HEK293 (cell line): ENCODE measurements at regions not wholly inside any gene's neighbourhood (a gene's known extent, or its start where the extent isn't known, plus 50 kb on each side); places are given as distances from the start of the nearest gene placed in this dataset.

Experiments
- CTCF ChIA-PET: fragments of 350-600 bp; formaldehyde crosslinking; extraction: SDS; loops from one replicate; lab custom pipeline; 2021; ENCODE audit warnings: antibody characterized with exemption; lab: Yijun Ruan, JAX
- POLR2A ChIA-PET: fragments of 300-600 bp; formaldehyde crosslinking; extraction: SDS; loops from one replicate; lab custom pipeline; 2020; ENCODE audit warnings: antibody characterized with exemption, inconsistent platforms; lab: Yijun Ruan, JAX
- H3K27ac ChIP-seq: fragments of 200-500 bp; sonication (Bioruptor generic); 2 replicates; pipeline ENCODE4 v1.5.1; 2014; ENCODE audit warnings: low read depth, low read length, control low read depth, inconsistent platforms; ENCODE audit errors: extremely low read depth
- H3K36me3 ChIP-seq, 2 experiments: fragments of 200-500 bp in 1 of 2; sonication (Bioruptor generic) in 1 of 2; 1 replicate in 1 of 2; 2 replicates in 1 of 2; pipeline ENCODE4 v1.5.1; 2014 to 2017; ENCODE audit warnings: inconsistent platforms in 2 of 2, low read length in 2 of 2; ENCODE audit not compliant: control insufficient read depth in 2 of 2, insufficient read depth in 1 of 2
- H3K4me1 ChIP-seq: fragments of 200-500 bp; sonication (Bioruptor generic); 2 replicates; pipeline ENCODE4 v1.5.1; 2014; ENCODE audit warnings: mild to moderate bottlenecking, low read length, inconsistent platforms; ENCODE audit not compliant: control insufficient read depth, insufficient read depth
- H3K4me3 ChIP-seq: 2 replicates; pipeline ENCODE4 v1.5.1; 2011; ENCODE audit warnings: low read depth, mild to moderate bottlenecking, control low read depth, low read length, moderate library complexity
- H3K9me3 ChIP-seq: fragments of 200-500 bp; sonication (Bioruptor generic); 2 replicates; pipeline ENCODE4 v1.5.1; 2014; ENCODE audit warnings: low read depth, low read length, inconsistent platforms; ENCODE audit not compliant: control insufficient read depth, insufficient read depth
- HOXC10 ChIP-seq: sonication (generic); formaldehyde crosslinking; IDR thresholded peaks from 2 replicates; pipeline ENCODE4 v1.8.1; 2023; ENCODE audit warnings: mild to moderate bottlenecking, missing genetic modification reagents
- KLF1 ChIP-seq: fragments of 450-650 bp; formaldehyde crosslinking; IDR thresholded peaks from 2 replicates; pipeline ENCODE4 v1.5.1; 2016; ENCODE audit warnings: missing biosample characterization, missing genetic modification characterization
- MZF1 ChIP-seq: fragments of 450-650 bp; formaldehyde crosslinking; IDR thresholded peaks from 2 replicates; pipeline ENCODE4 v1.5.1; 2017; ENCODE audit warnings: missing biosample characterization, missing genetic modification characterization, borderline replicate concordance
- WT1 ChIP-seq: fragments of 450-650 bp; formaldehyde crosslinking; IDR thresholded peaks from 2 replicates; pipeline ENCODE4 v1.5.1; 2016; ENCODE audit warnings: missing biosample characterization, missing genetic modification characterization
- YY1 ChIP-seq: fragments of 450-650 bp; formaldehyde crosslinking; IDR thresholded peaks from 2 replicates; pipeline ENCODE4 v1.5.1; 2018; ENCODE audit warnings: missing biosample characterization, missing genetic modification characterization
- YY2 ChIP-seq: fragments of 450-650 bp; formaldehyde crosslinking; IDR thresholded peaks from 2 replicates; pipeline ENCODE4 v1.5.1; 2016; ENCODE audit warnings: missing biosample characterization, missing genetic modification characterization
- ZNF114 ChIP-seq: fragments of 450-650 bp; formaldehyde crosslinking; IDR thresholded peaks from 2 replicates; pipeline ENCODE4 v1.5.0; 2017; ENCODE audit warnings: missing biosample characterization, missing genetic modification characterization
- ZNF157 ChIP-seq: fragments of 450-650 bp; formaldehyde crosslinking; IDR thresholded peaks from 2 replicates; pipeline ENCODE4 v1.5.1; 2016; ENCODE audit warnings: missing biosample characterization, missing genetic modification characterization
- ZNF214 ChIP-seq: fragments of 450-650 bp; formaldehyde crosslinking; IDR thresholded peaks from 2 replicates; pipeline ENCODE4 v1.5.1; 2017; ENCODE audit warnings: missing biosample characterization, mild to moderate bottlenecking, missing genetic modification characterization, borderline replicate concordance
- ZNF248 ChIP-seq: fragments of 450-650 bp; formaldehyde crosslinking; IDR thresholded peaks from 2 replicates; pipeline ENCODE4 v1.5.1; 2017; ENCODE audit warnings: missing biosample characterization, missing genetic modification characterization
- ZNF274 ChIP-seq, 2 experiments: fragments of 200-500 bp in 1 of 2; fragments of 450-650 bp in 1 of 2; sonication (Bioruptor generic) in 1 of 2; formaldehyde crosslinking in 1 of 2; IDR thresholded peaks; 2 replicates each; pipeline versions ENCODE4 v1.5.1 to v1.6.1; 2014 to 2016; ENCODE audit warnings: borderline replicate concordance in 1 of 2, inconsistent platforms in 1 of 2, low read length in 1 of 2, missing biosample characterization in 1 of 2, missing genetic modification characterization in 1 of 2
- ZNF341 ChIP-seq: fragments of 450-650 bp; formaldehyde crosslinking; IDR thresholded peaks from 2 replicates; pipeline ENCODE4; 2016; ENCODE audit warnings: low read depth, missing biosample characterization, missing genetic modification characterization
- ZNF394 ChIP-seq: fragments of 450-650 bp; formaldehyde crosslinking; IDR thresholded peaks from 2 replicates; pipeline ENCODE4 v1.5.1; 2016; ENCODE audit warnings: missing biosample characterization, missing genetic modification characterization, mild to moderate bottlenecking, moderate library complexity, borderline replicate concordance
- ZNF473 ChIP-seq: fragments of 450-650 bp; formaldehyde crosslinking; IDR thresholded peaks from 2 replicates; pipeline ENCODE4 v1.5.1; 2017; ENCODE audit warnings: missing biosample characterization, missing genetic modification characterization
- ZNF530 ChIP-seq: fragments of 450-650 bp; formaldehyde crosslinking; IDR thresholded peaks from 2 replicates; pipeline ENCODE4 v1.5.1; 2016; ENCODE audit warnings: low read depth, missing biosample characterization, missing genetic modification characterization
- ZNF654 ChIP-seq: fragments of 450-650 bp; formaldehyde crosslinking; IDR thresholded peaks from 2 replicates; pipeline ENCODE4 v1.5.1; 2016; ENCODE audit warnings: low read depth, missing biosample characterization, missing genetic modification characterization
- ZNF777 ChIP-seq: fragments of 450-650 bp; formaldehyde crosslinking; IDR thresholded peaks from 2 replicates; pipeline ENCODE4 v1.5.1; 2017; ENCODE audit warnings: missing biosample characterization, missing genetic modification characterization, borderline replicate concordance
- ZNF843 ChIP-seq: fragments of 450-650 bp; formaldehyde crosslinking; IDR thresholded peaks from 2 replicates; pipeline ENCODE4 v1.5.1; 2016; ENCODE audit warnings: missing biosample characterization, missing genetic modification characterization
- ZSCAN16 ChIP-seq: fragments of 450-650 bp; formaldehyde crosslinking; IDR thresholded peaks from 2 replicates; pipeline ENCODE4 v1.5.1; 2016; ENCODE audit warnings: missing biosample characterization, missing genetic modification characterization
- ZXDB ChIP-seq: fragments of 450-650 bp; formaldehyde crosslinking; IDR thresholded peaks from 2 replicates; pipeline ENCODE4 v1.5.1; 2016; ENCODE audit warnings: missing biosample characterization, missing genetic modification characterization
- TF ChIP-seq, protein P1 (sequence below): fragments of 450-650 bp; formaldehyde crosslinking; IDR thresholded peaks from 2 replicates; pipeline ENCODE4 v1.5.1; 2016; ENCODE audit warnings: missing biosample characterization, missing genetic modification characterization, low read depth
- TF ChIP-seq, protein P2 (sequence below): fragments of 450-650 bp; formaldehyde crosslinking; IDR thresholded peaks from 2 replicates; pipeline ENCODE4 v1.5.1; 2017; ENCODE audit warnings: missing biosample characterization, missing genetic modification characterization
- TF ChIP-seq, protein P3 (sequence below): fragments of 450-650 bp; formaldehyde crosslinking; optimal IDR thresholded peaks from 2 replicates; pipeline ENCODE3; 2016; ENCODE audit warnings: missing biosample characterization, mild to moderate bottlenecking, missing genetic modification characterization
- TF ChIP-seq, protein P4 (sequence below): fragments of 450-650 bp; IDR thresholded peaks from 2 replicates; pipeline ENCODE4 v1.5.1; 2018; ENCODE audit warnings: missing biosample characterization, missing genetic modification characterization
- TF ChIP-seq, protein P5 (sequence below): fragments of 450-650 bp; formaldehyde crosslinking; IDR thresholded peaks from 2 replicates; pipeline ENCODE4 v1.5.1; 2016; ENCODE audit warnings: missing biosample characterization, missing genetic modification characterization
- TF ChIP-seq, protein P6 (sequence below): fragments of 450-650 bp; formaldehyde crosslinking; IDR thresholded peaks from 2 replicates; pipeline ENCODE4 v1.5.1; 2016; ENCODE audit warnings: missing biosample characterization, missing genetic modification characterization

DNA sequence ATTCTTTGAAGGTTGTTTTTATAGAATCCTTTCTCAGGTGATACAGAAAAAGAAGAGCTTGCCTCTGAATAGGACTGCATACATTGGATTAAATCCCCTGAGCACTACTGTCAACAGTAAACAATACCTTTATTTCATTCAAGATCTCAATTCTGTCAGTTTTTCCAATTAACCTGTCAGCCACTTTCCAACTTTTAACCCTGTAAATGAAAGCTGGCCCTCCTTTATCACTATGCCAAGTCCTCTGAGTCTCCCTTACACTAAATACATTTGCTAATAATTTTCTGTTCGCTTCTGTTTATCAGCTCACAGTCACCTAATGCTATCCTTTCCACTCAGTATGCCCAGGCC lies 213.7 kb upstream of the ARHGAP42 start:
- no peak for TF ChIP-seq ZSCAN16 (tag by site-specific recombination)
- TF ChIP-seq, protein P1, sequence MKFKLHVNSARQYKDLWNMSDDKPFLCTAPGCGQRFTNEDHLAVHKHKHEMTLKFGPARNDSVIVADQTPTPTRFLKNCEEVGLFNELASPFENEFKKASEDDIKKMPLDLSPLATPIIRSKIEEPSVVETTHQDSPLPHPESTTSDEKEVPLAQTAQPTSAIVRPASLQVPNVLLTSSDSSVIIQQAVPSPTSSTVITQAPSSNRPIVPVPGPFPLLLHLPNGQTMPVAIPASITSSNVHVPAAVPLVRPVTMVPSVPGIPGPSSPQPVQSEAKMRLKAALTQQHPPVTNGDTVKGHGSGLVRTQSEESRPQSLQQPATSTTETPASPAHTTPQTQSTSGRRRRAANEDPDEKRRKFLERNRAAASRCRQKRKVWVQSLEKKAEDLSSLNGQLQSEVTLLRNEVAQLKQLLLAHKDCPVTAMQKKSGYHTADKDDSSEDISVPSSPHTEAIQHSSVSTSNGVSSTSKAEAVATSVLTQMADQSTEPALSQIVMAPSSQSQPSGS (tag by site-specific recombination): no peak
- TF ChIP-seq, protein P2, sequence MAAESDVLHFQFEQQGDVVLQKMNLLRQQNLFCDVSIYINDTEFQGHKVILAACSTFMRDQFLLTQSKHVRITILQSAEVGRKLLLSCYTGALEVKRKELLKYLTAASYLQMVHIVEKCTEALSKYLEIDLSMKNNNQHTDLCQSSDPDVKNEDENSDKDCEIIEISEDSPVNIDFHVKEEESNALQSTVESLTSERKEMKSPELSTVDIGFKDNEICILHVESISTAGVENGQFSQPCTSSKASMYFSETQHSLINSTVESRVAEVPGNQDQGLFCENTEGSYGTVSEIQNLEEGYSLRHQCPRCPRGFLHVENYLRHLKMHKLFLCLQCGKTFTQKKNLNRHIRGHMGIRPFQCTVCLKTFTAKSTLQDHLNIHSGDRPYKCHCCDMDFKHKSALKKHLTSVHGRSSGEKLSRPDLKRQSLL (tag by site-specific recombination): no peak
- TF ChIP-seq, protein P3, sequence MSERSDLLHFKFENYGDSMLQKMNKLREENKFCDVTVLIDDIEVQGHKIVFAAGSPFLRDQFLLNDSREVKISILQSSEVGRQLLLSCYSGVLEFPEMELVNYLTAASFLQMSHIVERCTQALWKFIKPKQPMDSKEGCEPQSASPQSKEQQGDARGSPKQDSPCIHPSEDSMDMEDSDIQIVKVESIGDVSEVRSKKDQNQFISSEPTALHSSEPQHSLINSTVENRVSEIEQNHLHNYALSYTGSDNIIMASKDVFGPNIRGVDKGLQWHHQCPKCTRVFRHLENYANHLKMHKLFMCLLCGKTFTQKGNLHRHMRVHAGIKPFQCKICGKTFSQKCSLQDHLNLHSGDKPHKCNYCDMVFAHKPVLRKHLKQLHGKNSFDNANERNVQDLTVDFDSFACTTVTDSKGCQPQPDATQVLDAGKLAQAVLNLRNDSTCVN (tag by site-specific recombination): no peak
- TF ChIP-seq, protein P4, sequence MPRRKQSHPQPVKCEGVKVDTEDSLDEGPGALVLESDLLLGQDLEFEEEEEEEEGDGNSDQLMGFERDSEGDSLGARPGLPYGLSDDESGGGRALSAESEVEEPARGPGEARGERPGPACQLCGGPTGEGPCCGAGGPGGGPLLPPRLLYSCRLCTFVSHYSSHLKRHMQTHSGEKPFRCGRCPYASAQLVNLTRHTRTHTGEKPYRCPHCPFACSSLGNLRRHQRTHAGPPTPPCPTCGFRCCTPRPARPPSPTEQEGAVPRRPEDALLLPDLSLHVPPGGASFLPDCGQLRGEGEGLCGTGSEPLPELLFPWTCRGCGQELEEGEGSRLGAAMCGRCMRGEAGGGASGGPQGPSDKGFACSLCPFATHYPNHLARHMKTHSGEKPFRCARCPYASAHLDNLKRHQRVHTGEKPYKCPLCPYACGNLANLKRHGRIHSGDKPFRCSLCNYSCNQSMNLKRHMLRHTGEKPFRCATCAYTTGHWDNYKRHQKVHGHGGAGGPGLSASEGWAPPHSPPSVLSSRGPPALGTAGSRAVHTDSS (tag by site-specific recombination): no peak
- TF ChIP-seq ZXDB: no peak
- no peak for TF ChIP-seq ZNF530 (tag by site-specific recombination)
- no peak for TF ChIP-seq ZNF394 (tag by site-specific recombination)
- TF ChIP-seq WT1 (tag by site-specific recombination): no peak
- no peaks in the 10 kb centered on the region for H3K9me3 ChIP-seq
- no peak overlapping the region for H3K27ac ChIP-seq
- POLR2A ChIA-PET: no interaction called here
- no peaks in the 10 kb centered on the region for H3K4me1 ChIP-seq
- CTCF ChIA-PET: no interaction called here
- no peaks in the 10 kb centered on the region for H3K36me3 ChIP-seq
- no peak overlapping the region for H3K4me3 ChIP-seq

DNA sequence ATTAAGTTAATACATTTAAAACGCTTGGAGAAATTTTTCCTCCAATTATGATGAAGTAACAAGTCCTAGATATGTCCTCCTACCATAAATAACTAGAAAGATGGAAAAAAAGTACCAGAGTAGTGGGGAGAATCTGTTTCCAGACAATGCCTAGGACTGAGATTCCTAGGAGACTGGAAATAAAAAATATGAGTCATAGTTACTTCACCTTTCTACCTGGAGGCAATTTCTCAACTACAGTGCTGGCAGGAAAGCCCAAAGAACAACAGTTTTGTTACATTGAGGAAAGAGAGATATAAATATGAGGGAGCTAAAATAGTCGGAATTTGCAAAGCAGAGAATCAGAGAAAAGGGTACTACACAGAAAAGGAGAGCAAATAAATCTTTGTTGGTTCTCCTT lies 202.1 kb upstream of the ARHGAP42 start:
- Histone ChIP-seq H3K4me3 (no peak overlapping the region), H3K36me3 (no peaks in the 10 kb centered on the region), H3K27ac (no peak overlapping the region), H3K9me3 (no peaks in the 10 kb centered on the region), H3K4me1 (no peaks in the 10 kb centered on the region)
- CTCF ChIA-PET: no interaction called here
- POLR2A ChIA-PET: no interaction called here
- TF ChIP-seq, protein P5, sequence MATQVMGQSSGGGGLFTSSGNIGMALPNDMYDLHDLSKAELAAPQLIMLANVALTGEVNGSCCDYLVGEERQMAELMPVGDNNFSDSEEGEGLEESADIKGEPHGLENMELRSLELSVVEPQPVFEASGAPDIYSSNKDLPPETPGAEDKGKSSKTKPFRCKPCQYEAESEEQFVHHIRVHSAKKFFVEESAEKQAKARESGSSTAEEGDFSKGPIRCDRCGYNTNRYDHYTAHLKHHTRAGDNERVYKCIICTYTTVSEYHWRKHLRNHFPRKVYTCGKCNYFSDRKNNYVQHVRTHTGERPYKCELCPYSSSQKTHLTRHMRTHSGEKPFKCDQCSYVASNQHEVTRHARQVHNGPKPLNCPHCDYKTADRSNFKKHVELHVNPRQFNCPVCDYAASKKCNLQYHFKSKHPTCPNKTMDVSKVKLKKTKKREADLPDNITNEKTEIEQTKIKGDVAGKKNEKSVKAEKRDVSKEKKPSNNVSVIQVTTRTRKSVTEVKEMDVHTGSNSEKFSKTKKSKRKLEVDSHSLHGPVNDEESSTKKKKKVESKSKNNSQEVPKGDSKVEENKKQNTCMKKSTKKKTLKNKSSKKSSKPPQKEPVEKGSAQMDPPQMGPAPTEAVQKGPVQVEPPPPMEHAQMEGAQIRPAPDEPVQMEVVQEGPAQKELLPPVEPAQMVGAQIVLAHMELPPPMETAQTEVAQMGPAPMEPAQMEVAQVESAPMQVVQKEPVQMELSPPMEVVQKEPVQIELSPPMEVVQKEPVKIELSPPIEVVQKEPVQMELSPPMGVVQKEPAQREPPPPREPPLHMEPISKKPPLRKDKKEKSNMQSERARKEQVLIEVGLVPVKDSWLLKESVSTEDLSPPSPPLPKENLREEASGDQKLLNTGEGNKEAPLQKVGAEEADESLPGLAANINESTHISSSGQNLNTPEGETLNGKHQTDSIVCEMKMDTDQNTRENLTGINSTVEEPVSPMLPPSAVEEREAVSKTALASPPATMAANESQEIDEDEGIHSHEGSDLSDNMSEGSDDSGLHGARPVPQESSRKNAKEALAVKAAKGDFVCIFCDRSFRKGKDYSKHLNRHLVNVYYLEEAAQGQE: no peak
- TF ChIP-seq YY2 (tag by site-specific recombination): no peak
- TF ChIP-seq ZNF341 (tag by site-specific recombination): no peak
- TF ChIP-seq ZNF214 (tag by site-specific recombination): no peak
- no peak for TF ChIP-seq ZNF843 (tag by site-specific recombination)
- TF ChIP-seq MZF1 (tag by site-specific recombination): no peak
- TF ChIP-seq ZNF248 (tag by site-specific recombination): no peak
- no peak for TF ChIP-seq ZNF654 (tag by site-specific recombination)
- TF ChIP-seq, protein P6, sequence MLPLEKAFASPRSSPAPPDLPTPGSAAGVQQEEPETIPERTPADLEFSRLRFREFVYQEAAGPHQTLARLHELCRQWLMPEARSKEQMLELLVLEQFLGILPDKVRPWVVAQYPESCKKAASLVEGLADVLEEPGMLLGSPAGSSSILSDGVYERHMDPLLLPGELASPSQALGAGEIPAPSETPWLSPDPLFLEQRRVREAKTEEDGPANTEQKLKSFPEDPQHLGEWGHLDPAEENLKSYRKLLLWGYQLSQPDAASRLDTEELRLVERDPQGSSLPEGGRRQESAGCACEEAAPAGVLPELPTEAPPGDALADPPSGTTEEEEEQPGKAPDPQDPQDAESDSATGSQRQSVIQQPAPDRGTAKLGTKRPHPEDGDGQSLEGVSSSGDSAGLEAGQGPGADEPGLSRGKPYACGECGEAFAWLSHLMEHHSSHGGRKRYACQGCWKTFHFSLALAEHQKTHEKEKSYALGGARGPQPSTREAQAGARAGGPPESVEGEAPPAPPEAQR (tag by site-specific recombination): no peak
- TF ChIP-seq ZNF777: no peak
- TF ChIP-seq ZNF274 (IDR thresholded peaks at IDR 0.05; ENCODE audit: low read length): no peak
- no peak for TF ChIP-seq ZNF274 (tag by site-specific recombination; IDR thresholded peaks at IDR 0.05; ENCODE audit: borderline replicate concordance)
- no peak for TF ChIP-seq HOXC10 (CRISPR knock-in tag)
- TF ChIP-seq YY1: no peak
- no peak for TF ChIP-seq ZNF157
- no peak for TF ChIP-seq KLF1 (tag by site-specific recombination)
- no peak for TF ChIP-seq ZNF114 (tag by site-specific recombination)
- TF ChIP-seq ZNF473: no peak
